ENCODE measurements at regions not wholly inside any gene's neighbourhood (a gene's known extent, or its start where the extent isn't known, plus 50 kb on each side); places are given as distances from the start of the nearest gene placed in this dataset.
A peak's percentile ranks its signal among the peaks of the same experiment; 100 is the strongest.

- TF ChIP-seq LCORL (IDR thresholded peaks at IDR 0.05) (no peak), LCORL (CRISPR knock-in tag; IDR thresholded peaks at IDR 0.05) (peak; percentile 83; the same call in 1 of the 2 replicates), BATF2 (CRISPR knock-in tag; IDR thresholded peaks at IDR 0.05) (no peak), ZNF432 (CRISPR knock-in tag; IDR thresholded peaks at IDR 0.05; ENCODE audit: borderline replicate concordance) (no peak), RARA (CRISPR knock-in tag; IDR thresholded peaks at IDR 0.05) (peak; percentile 65), ZNF142 (CRISPR knock-in tag; IDR thresholded peaks at IDR 0.05) (no peak), REL (CRISPR knock-in tag; conservative IDR thresholded peaks at IDR 0.05) (no peak), ZNF737 (CRISPR knock-in tag; IDR thresholded peaks at IDR 0.05; ENCODE audit: borderline replicate concordance) (no peak), RFX1 (IDR thresholded peaks at IDR 0.05) (no peak), SCMH1 (CRISPR knock-in tag; IDR thresholded peaks at IDR 0.05; ENCODE audit: borderline replicate concordance) (no peak), ZBTB7A (CRISPR knock-in tag; IDR thresholded peaks at IDR 0.05) (no peak), ZNF282 (IDR thresholded peaks at IDR 0.05; ENCODE audit: partially characterized antibody) (no peak), GMEB1 (CRISPR knock-in tag; IDR thresholded peaks at IDR 0.05; ENCODE audit: borderline replicate concordance) (no peak), DBP (CRISPR knock-in tag; IDR thresholded peaks at IDR 0.05; ENCODE audit: not compliant biosample characterization) (no peak), NBN (conservative IDR thresholded peaks at IDR 0.05) (no peak), ASH2L (IDR thresholded peaks at IDR 0.05; ENCODE audit: insufficient read length, low read depth, low read length) (peak; percentile 38), PLSCR1 (CRISPR knock-in tag; IDR thresholded peaks at IDR 0.05; ENCODE audit: borderline replicate concordance) (no peak), ARHGAP35 (CRISPR knock-in tag; IDR thresholded peaks at IDR 0.05; ENCODE audit: borderline replicate concordance) (no peak)
Measured at GRCh38 chr13:79185580-79185979, 220.5 kb downstream of the RBM26 start (continued).
